PC-9 (cell line): ENCODE measurements at regions not wholly inside any gene's neighbourhood (a gene's known extent, or its start where the extent isn't known, plus 50 kb on each side); places are given as distances from the start of the nearest gene placed in this dataset.
A peak's percentile ranks its signal among the peaks of the same experiment; 100 is the strongest.

Experiments used
- BruUV-seq: library from RNA; stranded (reverse); fragments of 400-500 nt; replicated peaks from 2 replicates; lab custom pipeline; 2021; lab: Mats Ljungman, UMichigan
- CTCF ChIA-PET: fragments of 300-600 bp; sonication (Branson Sonifier 250); formaldehyde crosslinking; loops from one replicate; lab custom pipeline; 2022; ENCODE audit warnings: antibody characterized with exemption; lab: Charles Lee
- POLR2A ChIA-PET: fragments of 300-600 bp; sonication (Branson Sonifier 250); formaldehyde crosslinking; loops from one replicate; lab custom pipeline; 2022; ENCODE audit warnings: antibody characterized with exemption; ENCODE audit not compliant: unreplicated experiment; lab: Charles Lee
- DNase-seq, 2 experiments: peaks; one replicate each; pipeline versions ENCODE4 v3.0.0 to v3.0.0-alpha.2; 2015 to 2022; ENCODE audit warnings: mixed read lengths in 1 of 2
- H2AFZ ChIP-seq: fragments of 200-600 bp; sonication (generic); 2 replicates; pipeline ENCODE4 v1.8.1; 2017; ENCODE audit warnings: antibody characterized with exemption
- H3F3A ChIP-seq: fragments of 200-600 bp; sonication (generic); 2 replicates; pipeline ENCODE4 v1.8.1; 2017; ENCODE audit warnings: antibody characterized with exemption, mild to moderate bottlenecking, low read depth; ENCODE audit not compliant: insufficient read depth
- H3K27ac ChIP-seq: fragments of 200-600 bp; sonication (generic); 2 replicates; pipeline ENCODE4 v1.6.1; 2016; ENCODE audit warnings: mixed run types
- H3K27me3 ChIP-seq: fragments of 200-600 bp; sonication (generic); 2 replicates; pipeline ENCODE4 v1.6.1; 2016; ENCODE audit warnings: low read depth, mixed run types; ENCODE audit not compliant: insufficient read depth
- H3K36me3 ChIP-seq: fragments of 200-600 bp; sonication (generic); 2 replicates; pipeline ENCODE4 v1.6.1; 2016; ENCODE audit warnings: low read depth, mixed run types
- H3K4me1 ChIP-seq: fragments of 200-600 bp; sonication (generic); replicated peaks from 2 replicates; pipeline ENCODE4 v1.6.1; 2016; ENCODE audit warnings: mixed run types; ENCODE audit not compliant: insufficient read depth
- H3K4me2 ChIP-seq: fragments of 200-600 bp; sonication (generic); 2 replicates; pipeline ENCODE4 v1.6.1; 2017; ENCODE audit warnings: mixed run types
- H3K4me3 ChIP-seq: fragments of 200-600 bp; sonication (generic); 2 replicates; pipeline ENCODE4 v1.6.1; 2016; ENCODE audit warnings: mixed run types
- H3K79me2 ChIP-seq: fragments of 200-600 bp; sonication (generic); 2 replicates; pipeline ENCODE4 v1.6.1; 2017; ENCODE audit warnings: low read depth, mixed run types
- H3K9me2 ChIP-seq: fragments of 200-600 bp; sonication (generic); 2 replicates; pipeline ENCODE4 v1.8.1; 2017; ENCODE audit warnings: mild to moderate bottlenecking; ENCODE audit not compliant: insufficient read depth
- H3K9me3 ChIP-seq: fragments of 200-600 bp; sonication (generic); 2 replicates; pipeline ENCODE4 v1.8.1; 2016; ENCODE audit warnings: low read depth; ENCODE audit not compliant: insufficient read depth
- H4K20me1 ChIP-seq: fragments of 200-600 bp; sonication (generic); 2 replicates; pipeline ENCODE4 v1.8.1; 2017; ENCODE audit not compliant: insufficient read depth
- EZH2 ChIP-seq: fragments of 200-600 bp; sonication (generic); IDR thresholded peaks from 2 replicates; pipeline ENCODE4 v1.8.0; 2017; ENCODE audit warnings: antibody characterized with exemption, low read depth
- intact Hi-C: fragments of 100-400 bp; cut with micrococcal nuclease; formaldehyde crosslinking; loops from one replicate; pipeline ENCODE4 v1.10.0; 2022; ENCODE audit not compliant: unreplicated experiment
- TF ChIP-seq, protein P1 (sequence below): fragments of 200-600 bp; sonication (generic); conservative IDR thresholded peaks from 2 replicates; pipeline ENCODE4 v1.6.1; 2017; ENCODE audit warnings: mixed run types, antibody characterized with exemption, mild to moderate bottlenecking, moderate library complexity

DNA sequence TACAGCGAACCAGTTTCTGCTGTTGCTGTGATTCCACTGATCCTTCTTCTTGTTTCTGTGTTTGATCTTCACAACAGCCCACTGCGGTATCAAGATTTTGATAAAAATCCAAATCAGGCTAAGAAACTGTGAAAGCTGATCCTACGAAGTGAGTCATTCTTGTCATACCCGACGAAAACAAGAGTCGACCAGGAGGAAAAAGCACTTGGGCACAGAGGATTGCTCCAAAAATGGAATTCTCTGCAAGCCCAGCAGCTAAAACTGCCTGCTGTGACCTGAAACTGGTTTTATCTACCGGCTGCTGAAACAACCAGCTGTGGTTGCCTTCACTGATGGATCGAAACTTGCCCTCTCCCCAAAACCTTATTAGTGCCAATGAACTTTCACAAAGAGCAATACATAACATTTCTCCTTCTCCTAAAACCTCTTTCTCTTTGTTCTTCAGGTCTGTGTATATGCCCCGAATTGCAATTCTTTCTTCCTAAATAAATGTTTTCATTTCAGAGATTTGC lies 607.0 kb upstream of the PRKX start:
- no peak overlapping the region for H3K4me3 ChIP-seq
- H4K20me1 ChIP-seq = no peaks in the 10 kb centered on the region
- intact Hi-C loops = no loop called here
- H3K27ac ChIP-seq = no peak overlapping the region
- H3F3A ChIP-seq = peaks cover 13% of the 10 kb centered on the region
- no peak overlapping the region for H3K4me2 ChIP-seq
- H3K4me1 ChIP-seq = peaks cover 22% of the 10 kb centered on the region
- ChIA-PET POLR2A (no interaction called here), CTCF (no interaction called here)
- H3K79me2 ChIP-seq = no peaks in the 10 kb centered on the region
- H2AFZ ChIP-seq = 0 out of 2 replicates have a peak overlapping the region, but pooled peaks have one; percentile 53
- BruUV-seq = no TSS peak
- H3K9me2 ChIP-seq = no peaks in the 10 kb centered on the region; the same call in 1 of the 2 replicates
- H3K9me3 ChIP-seq = no peaks in the 10 kb centered on the region; the same call in 1 of the 2 replicates
- H3K27me3 ChIP-seq = no peaks in the 10 kb centered on the region
- no peak for TF ChIP-seq EZH2
- peak in 1 of 2 experiments; percentile 2 for DNase-seq
- H3K36me3 ChIP-seq = no peaks in the 10 kb centered on the region

DNA sequence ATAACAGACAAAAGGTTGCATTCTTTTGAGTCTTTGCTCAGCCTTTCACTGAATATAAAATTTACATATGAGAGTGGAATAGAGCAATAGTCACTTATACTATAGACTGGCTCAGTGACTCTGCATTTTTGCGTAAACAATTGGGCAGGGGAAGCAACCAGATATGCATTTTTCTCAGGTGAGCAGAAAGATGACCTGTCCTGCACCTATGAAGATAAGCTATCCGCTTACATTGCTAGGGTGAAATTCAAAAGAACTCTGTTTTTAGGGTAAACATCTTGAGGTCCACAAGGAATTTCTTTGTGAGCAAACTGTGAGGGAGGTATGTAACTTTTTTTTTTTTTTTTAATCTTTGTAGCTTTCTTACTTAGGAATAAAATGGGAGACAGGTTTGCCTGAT lies 602.4 kb upstream of the PRKX start:
- CTCF ChIA-PET = no interaction called here
- BruUV-seq = no TSS peak

DNA sequence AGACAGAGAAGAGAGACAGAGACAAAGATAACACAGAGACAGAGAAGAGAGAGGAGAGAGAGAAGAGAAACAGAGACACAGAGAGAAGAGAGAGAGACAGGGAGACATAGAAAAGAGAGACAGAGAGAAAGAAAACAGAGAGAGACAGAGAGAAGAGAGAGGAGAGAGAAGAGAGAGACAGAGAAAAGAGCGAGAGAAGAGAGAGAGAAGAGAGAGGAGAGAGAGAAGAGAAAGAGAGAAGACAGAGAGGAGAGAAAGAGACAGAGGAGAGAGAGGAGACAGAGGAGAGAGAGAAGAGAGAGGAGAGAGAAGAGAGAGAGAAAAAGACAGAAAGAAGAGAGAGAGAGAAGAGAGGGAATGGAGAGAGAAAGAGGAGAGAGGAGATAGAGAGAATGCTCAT lies 601.1 kb upstream of the PRKX start:
- Histone ChIP-seq H3K36me3 (no peaks in the 10 kb centered on the region), H3K9me3 (peaks cover 4% of the 10 kb centered on the region), H3K9me2 (no peaks in the 10 kb centered on the region; the same call in 1 of the 2 replicates), H3K27ac (peak overlapping the region; percentile 85; the same call in 1 of the 2 replicates), H3F3A (peaks cover 15% of the 10 kb centered on the region), H3K27me3 (no peaks in the 10 kb centered on the region), H4K20me1 (no peaks in the 10 kb centered on the region), H3K4me2 (no peak overlapping the region), H3K79me2 (no peaks in the 10 kb centered on the region), H3K4me3 (no peak overlapping the region), H2AFZ (peak overlapping the region; percentile 57), H3K4me1 (peaks cover 30% of the 10 kb centered on the region)
- no peak for TF ChIP-seq EZH2
- TF ChIP-seq, protein P1, sequence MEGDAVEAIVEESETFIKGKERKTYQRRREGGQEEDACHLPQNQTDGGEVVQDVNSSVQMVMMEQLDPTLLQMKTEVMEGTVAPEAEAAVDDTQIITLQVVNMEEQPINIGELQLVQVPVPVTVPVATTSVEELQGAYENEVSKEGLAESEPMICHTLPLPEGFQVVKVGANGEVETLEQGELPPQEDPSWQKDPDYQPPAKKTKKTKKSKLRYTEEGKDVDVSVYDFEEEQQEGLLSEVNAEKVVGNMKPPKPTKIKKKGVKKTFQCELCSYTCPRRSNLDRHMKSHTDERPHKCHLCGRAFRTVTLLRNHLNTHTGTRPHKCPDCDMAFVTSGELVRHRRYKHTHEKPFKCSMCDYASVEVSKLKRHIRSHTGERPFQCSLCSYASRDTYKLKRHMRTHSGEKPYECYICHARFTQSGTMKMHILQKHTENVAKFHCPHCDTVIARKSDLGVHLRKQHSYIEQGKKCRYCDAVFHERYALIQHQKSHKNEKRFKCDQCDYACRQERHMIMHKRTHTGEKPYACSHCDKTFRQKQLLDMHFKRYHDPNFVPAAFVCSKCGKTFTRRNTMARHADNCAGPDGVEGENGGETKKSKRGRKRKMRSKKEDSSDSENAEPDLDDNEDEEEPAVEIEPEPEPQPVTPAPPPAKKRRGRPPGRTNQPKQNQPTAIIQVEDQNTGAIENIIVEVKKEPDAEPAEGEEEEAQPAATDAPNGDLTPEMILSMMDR = no peak
- no peak for DNase-seq
- CTCF ChIA-PET = no interaction called here
- no TSS peak for BruUV-seq
- intact Hi-C loops = no loop called here
- POLR2A ChIA-PET = no interaction called here

More for the DNA sequence above, 602.4 kb upstream of the PRKX start:
- Histone ChIP-seq H3K27me3 (no peaks in the 10 kb centered on the region), H3K4me3 (no peak overlapping the region), H3K4me1 (peaks cover 30% of the 10 kb centered on the region), H3K9me2 (no peaks in the 10 kb centered on the region; the same call in 1 of the 2 replicates), H3K79me2 (no peaks in the 10 kb centered on the region), H3F3A (peaks cover 15% of the 10 kb centered on the region), H2AFZ (peak overlapping the region; percentile 79), H3K36me3 (no peaks in the 10 kb centered on the region), H3K9me3 (peaks cover 4% of the 10 kb centered on the region), H3K4me2 (peak overlapping the region; percentile 55), H4K20me1 (no peaks in the 10 kb centered on the region), H3K27ac (peak overlapping the region; percentile 85)
- POLR2A ChIA-PET = interaction anchor here (0.7 kb wide), 1 partner anchor 162 kb away, joined by 11 read pairs; no protein-coding TSS in a partner anchor
- TF ChIP-seq, protein P1 = no peak
- no peak for TF ChIP-seq EZH2
- intact Hi-C loops = loop anchor here (1.0 to 5.0 kb wide), 2 partner anchors 63 to 166 kb away; no protein-coding TSS in a partner anchor
- peak; percentile 34 to 88 for DNase-seq
